GM18499 (cell line): ENCODE measurements at regions not wholly inside any gene's neighbourhood (a gene's known extent, or its start where the extent isn't known, plus 50 kb on each side); places are given as distances from the start of the nearest gene placed in this dataset.

Source experiments
- ATAC-seq: cut with Tn5 transposase; IDR thresholded peaks from one replicate; pipeline ENCODE4 v1.9.1; 2021; ENCODE audit warnings: moderate number of reproducible peaks; ENCODE audit not compliant: insufficient read depth, unreplicated experiment

- no peak for ATAC-seq
Observed at GRCh38 chr9:81833563-81834345, 94.5 kb upstream of the SPATA31D4 start.

DNA sequence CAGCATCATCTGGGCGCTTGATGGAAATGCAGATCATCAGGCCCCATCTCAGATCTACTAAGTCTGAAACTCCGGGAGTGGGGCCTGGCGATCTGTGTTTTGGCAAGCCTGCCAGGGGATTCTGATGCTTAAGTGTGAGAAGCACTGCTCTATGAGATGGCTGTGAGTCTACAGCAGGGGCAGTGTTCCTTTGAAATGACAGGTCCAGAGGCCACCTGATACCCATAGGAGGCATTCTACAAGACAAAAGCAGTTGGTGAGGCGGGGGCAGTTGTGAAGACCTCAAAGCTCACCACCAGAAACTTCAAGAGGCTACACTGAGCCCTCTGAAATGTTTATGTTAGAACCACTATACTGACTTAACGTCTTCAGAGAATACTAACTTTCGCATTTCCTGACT lies 86.9 kb upstream of the SPATA31D4 start:
- no peak for ATAC-seq

DNA sequence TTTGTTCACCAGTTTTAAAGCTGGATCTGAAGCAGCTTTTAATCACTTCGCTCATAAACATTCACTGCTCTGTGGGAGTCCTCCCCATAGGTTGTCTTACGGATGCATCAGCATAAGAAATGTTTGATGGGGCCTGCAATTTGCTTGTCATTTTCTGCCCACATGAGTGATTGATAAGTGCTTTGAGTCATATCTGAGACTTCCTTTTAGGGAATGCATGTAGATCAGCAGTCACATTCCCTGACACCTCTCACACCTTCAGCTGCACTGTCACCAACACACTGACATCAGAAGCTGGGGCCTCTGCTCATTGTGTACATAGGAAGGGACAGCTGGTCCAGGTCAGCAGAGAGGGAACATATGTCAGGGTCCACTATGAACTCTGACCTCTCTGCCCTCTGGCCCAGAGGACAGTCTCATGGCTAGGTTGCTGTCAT lies 84.1 kb upstream of the SPATA31D4 start:
- no peak for ATAC-seq

DNA sequence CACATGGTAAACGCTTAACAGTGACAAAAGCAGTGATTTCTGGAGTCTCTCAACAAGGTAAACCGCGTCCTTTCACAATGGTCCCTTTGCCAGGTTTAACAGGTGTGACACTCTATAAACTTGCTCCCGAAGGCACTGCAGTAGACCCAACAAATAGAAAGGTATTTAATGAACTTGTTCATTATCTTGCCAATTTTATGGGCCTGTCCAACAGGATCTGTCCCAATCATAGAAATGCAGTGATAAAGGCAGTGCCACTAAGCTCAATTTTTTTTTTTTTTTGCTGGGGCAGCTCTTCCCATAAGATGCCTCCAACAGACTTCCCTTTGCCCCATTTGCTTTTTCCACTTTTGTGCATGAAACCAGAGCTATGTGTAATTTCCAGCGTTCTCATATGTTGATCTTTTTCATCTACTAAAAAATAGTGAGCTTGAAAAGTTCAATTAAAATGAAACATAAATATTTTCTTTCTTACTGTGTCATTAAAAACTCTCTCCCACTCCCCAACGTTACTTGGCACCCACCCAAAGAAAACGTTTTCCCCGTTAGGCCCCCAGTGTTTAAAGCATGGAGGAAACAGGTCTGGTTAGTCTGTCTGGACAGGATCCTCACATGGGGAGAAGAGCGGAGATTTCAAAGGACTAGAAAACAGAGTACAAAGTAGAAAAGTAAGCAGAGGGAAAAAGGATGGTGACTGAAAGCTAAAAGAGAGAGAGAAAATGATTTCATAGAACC lies 80.9 kb upstream of the SPATA31D4 start:
- no peak for ATAC-seq

DNA sequence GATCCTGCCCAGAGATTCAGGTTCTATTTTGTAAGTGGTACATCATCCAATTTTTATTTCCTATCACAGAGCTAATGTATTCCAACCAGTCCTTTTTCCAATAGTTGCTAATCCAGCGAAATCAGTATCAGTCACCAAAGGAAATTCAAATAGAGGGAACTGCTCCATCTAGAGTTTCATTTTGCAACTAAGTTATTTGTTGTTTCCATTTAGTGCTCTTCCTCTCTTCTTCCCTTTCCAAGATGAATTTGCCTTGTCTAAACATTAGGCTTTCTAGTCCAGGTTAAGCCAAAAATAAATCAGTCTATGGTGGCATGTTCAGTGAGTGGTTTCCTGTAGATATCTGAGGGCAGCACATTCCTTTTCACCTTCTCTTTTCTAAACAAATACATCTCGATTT lies 79.8 kb upstream of the SPATA31D4 start:
- no peak for ATAC-seq

- no peak for ATAC-seq
Observed at GRCh38 chr9:81849631-81850259, 78.5 kb upstream of the SPATA31D4 start.

- ATAC-seq = no peak
Observed at GRCh38 chr9:81850724-81851123, 77.5 kb upstream of the SPATA31D4 start.

DNA sequence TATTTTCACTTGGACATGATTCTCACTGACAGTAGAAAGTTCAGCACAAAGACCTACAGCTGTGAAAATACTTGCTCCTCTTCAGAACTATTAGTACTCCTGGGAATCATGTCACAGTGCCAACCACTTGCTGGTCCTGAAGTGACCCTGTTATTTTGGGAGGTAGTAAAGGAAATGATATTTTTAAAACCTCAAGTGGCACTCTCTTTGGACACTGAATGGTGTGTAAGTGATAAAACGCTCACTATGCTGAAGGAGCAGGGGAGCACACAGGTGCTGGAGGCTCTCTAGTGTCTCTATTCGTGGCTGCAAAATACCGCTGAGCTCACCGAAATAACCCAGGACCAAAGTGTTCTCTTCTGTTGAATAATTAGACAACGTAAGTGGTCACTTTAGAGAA lies 76.9 kb upstream of the SPATA31D4 start:
- no peak for ATAC-seq

- no peak for ATAC-seq
Observed at GRCh38 chr9:81852820-81853219, 75.4 kb upstream of the SPATA31D4 start.

GRCh38 chr9:81855538-81855937 lies 72.7 kb upstream of the SPATA31D4 start:
- ATAC-seq = no peak

GRCh38 chr9:81858657-81859430 lies 69.4 kb upstream of the SPATA31D4 start:
- ATAC-seq = no peak

DNA sequence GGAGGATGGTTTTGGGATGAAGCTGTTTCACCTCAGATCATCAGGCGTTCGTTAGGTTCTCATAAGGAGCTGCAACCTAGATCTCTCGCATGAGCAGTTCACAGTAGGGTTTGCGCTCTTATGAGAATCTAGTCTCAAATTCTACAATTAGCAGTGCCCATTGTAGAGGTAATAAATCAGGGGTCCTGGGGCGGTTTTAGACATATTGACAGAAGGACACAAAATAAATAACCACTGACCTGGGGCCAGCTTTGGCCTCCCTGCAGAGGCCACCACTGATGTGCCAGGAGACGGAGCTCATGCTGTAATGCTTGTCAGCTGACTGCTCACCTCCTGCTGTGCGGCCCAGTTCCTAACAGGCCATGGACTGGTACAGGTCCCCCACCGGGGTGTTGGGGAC lies 67.6 kb upstream of the SPATA31D4 start:
- no peak for ATAC-seq

DNA sequence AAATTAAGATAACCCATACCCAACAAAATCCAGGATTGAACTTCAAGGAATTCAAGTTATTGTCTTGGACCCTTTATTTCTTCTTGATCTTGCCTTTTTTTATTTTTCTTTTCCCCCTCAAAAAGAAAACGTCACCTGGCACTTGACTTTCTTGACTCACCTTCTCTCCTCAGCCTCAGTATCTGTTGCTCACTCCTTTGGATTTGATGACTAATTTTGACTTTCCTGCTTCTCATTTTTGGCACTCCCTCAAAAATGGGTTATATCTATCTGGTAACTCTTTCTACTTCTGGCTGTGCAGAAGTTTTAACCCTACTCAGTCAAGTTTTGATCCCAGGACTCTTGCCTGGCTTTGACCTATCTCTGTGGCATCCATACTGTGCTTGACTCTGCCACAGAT lies 66.6 kb upstream of the SPATA31D4 start:
- ATAC-seq = no peak

GRCh38 chr9:81868145-81868544 lies 60.1 kb upstream of the SPATA31D4 start:
- ATAC-seq = no peak

DNA sequence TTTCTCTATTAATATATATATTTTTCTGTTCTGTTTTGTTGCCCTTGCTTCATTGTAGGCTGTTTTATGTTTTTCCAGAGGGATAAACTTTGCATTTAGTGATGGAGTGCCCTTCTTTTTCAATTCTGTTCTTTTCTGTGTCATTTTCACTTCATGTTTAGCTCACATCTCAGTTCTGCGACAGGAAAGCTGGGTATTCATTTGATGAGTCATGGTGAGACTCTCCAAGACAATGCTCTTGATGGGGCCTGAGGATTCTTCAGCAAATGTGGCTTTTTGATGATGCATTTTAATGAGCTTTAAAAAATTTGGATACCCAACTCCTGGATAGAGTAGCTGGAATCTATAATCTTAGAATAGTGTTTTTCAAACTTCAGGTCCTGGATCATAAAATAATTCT lies 56.5 kb upstream of the SPATA31D4 start:
- no peak for ATAC-seq

DNA sequence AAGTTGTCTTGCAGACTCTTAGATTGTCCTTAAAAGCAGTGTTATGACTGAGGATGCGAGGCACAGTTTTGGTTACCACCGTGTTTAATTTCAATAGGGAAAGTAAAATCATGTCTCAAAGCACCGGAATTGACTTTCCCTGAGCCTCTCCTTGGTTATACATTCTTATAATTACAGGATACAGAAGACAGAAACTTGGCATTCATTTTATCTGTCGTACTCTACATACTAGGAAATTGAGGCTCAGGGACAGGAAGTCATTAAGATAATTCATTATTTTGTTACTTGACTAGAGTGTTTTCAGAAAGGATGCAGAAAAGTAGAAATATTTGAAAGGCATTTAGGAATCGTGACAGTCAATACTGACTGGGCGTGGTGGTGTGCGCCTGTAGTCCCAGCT lies 54.0 kb upstream of the SPATA31D4 start:
- ATAC-seq = no peak

- no peak for ATAC-seq
Observed at GRCh38 chr9:81874931-81875330, 53.3 kb upstream of the SPATA31D4 start.

DNA sequence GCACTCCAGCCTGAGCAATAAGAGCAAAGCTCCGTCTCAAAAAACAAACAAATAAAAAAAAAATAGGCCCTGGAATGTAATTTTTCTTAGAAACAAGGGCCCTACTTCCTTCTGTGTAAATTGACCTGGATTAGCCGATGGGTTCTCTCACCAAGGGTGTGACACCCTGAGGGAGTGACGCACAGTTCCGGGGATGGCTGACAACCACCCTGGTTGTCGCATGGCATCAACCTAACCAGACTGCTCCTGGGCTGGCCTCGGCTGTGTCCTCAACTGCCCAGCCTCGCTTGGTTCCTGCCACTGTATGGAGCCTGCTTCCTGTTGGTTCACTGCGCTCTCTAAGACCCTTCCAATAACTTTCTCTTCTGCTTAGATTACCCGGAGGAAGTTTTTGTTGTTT lies 51.2 kb upstream of the SPATA31D4 start:
- ATAC-seq = no peak
